ENCODE measurements at regions not wholly inside any gene's neighbourhood (a gene's known extent, or its start where the extent isn't known, plus 50 kb on each side); places are given as distances from the start of the nearest gene placed in this dataset.
"Not testable (repeated sequence)": the region's sequence is repeated elsewhere in the genome, so short reads cannot be mapped to it uniquely, and the experiment has no call there.

GRCh38 chr5:2068531-2068930 lies 185.8 kb upstream of the IRX4 start:
- no peak overlapping the region for H3K4me3 ChIP-seq
- TF ChIP-seq CTCF (IDR thresholded peaks at IDR 0.05), result no peak

GRCh38 chr5:2066373-2066772 lies 183.6 kb upstream of the IRX4 start:
- no peaks in the 10 kb centered on the region for H3K9me3 ChIP-seq
- TF ChIP-seq CTCF (IDR thresholded peaks at IDR 0.05), result no peak
- no peak overlapping the region for H3K27ac ChIP-seq
- H3K27me3 ChIP-seq, result no peaks in the 10 kb centered on the region
- no peak for DNase-seq (ENCODE audit: low spot score)
- no peak overlapping the region for H3K4me3 ChIP-seq
- H3K36me3 ChIP-seq, result no peaks in the 10 kb centered on the region
- H3K4me1 ChIP-seq, result no peaks in the 10 kb centered on the region

More at GRCh38 chr5:2068531-2068930, 185.8 kb upstream of the IRX4 start:
- Histone ChIP-seq H3K36me3 (no peaks in the 10 kb centered on the region), H3K9me3 (no peaks in the 10 kb centered on the region), H3K27ac (no peak overlapping the region), H3K27me3 (no peaks in the 10 kb centered on the region), H3K4me1 (no peaks in the 10 kb centered on the region)
- DNase-seq (ENCODE audit: low spot score), result no peak

- H3K4me1 ChIP-seq; DNase-seq (ENCODE audit: low spot score); H3K36me3 ChIP-seq; H3K27me3 ChIP-seq; H3K27ac ChIP-seq; H3K4me3 ChIP-seq; H3K9me3 ChIP-seq: not testable (repeated sequence)
Measured at GRCh38 chr5:2063380-2063779, 180.7 kb upstream of the IRX4 start.

- Histone ChIP-seq H3K9me3 (no peaks in the 10 kb centered on the region), H3K36me3 (no peaks in the 10 kb centered on the region), H3K27me3 (no peaks in the 10 kb centered on the region), H3K4me3 (no peak overlapping the region), H3K27ac (no peak overlapping the region), H3K4me1 (no peaks in the 10 kb centered on the region)
- no peak for DNase-seq (ENCODE audit: low spot score)
- no peak for TF ChIP-seq CTCF (IDR thresholded peaks at IDR 0.05)
Measured at GRCh38 chr5:2052687-2053086, 170.0 kb upstream of the IRX4 start.

- no peak for TF ChIP-seq CTCF (IDR thresholded peaks at IDR 0.05)
- Histone ChIP-seq H3K27me3 (no peaks in the 10 kb centered on the region), H3K4me3 (no peak overlapping the region), H3K36me3 (no peaks in the 10 kb centered on the region), H3K9me3 (no peaks in the 10 kb centered on the region), H3K27ac (no peak overlapping the region), H3K4me1 (peaks cover 0 to 6% of the 10 kb centered on the region in 2 donors)
- no peak for DNase-seq (ENCODE audit: low spot score)
Measured at GRCh38 chr5:2049876-2050275, 167.2 kb upstream of the IRX4 start.

GRCh38 chr5:2048664-2049063 lies 165.9 kb upstream of the IRX4 start:
- Histone ChIP-seq H3K27me3 (no peaks in the 10 kb centered on the region), H3K36me3 (no peaks in the 10 kb centered on the region), H3K27ac (no peak overlapping the region), H3K4me1 (peaks cover 0 to 6% of the 10 kb centered on the region in 2 donors), H3K9me3 (no peaks in the 10 kb centered on the region), H3K4me3 (no peak overlapping the region)
- no peak for DNase-seq (ENCODE audit: low spot score)
- TF ChIP-seq CTCF (IDR thresholded peaks at IDR 0.05), result no peak
